Germinal center (tissue), 1 donor: ENCODE measurements at regions not wholly inside any gene's neighbourhood (a gene's known extent, or its start where the extent isn't known, plus 50 kb on each side); places are given as distances from the start of the nearest gene placed in this dataset.

Source experiments
- DNase-seq: peaks from one replicate; pipeline ENCODE4 v3.0.0; 2012; ENCODE audit warnings: mixed read lengths, low spot score

DNA sequence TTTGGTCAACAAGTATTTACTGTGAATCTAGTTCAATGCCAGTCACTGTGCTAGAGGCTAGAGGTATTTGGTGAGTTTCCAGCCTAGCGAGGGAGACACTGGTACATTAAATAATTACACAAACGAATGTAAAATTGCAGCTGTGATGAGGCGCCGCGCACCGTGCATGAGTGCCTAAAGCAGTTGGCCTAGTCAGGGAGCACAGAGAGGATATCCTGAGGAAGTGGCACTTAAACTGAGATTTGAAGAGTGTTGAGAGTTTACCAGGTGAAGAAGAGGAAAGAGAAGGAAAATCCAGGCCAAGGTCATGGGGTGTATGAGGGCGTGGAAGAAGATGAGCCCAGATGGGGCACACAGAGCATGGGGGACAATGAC is 157.6 kb upstream of the NDUFV2 start:
- no peak for DNase-seq

GRCh38 chr18:8945514-8945913 is 157.0 kb upstream of the NDUFV2 start:
- DNase-seq = no peak

DNA sequence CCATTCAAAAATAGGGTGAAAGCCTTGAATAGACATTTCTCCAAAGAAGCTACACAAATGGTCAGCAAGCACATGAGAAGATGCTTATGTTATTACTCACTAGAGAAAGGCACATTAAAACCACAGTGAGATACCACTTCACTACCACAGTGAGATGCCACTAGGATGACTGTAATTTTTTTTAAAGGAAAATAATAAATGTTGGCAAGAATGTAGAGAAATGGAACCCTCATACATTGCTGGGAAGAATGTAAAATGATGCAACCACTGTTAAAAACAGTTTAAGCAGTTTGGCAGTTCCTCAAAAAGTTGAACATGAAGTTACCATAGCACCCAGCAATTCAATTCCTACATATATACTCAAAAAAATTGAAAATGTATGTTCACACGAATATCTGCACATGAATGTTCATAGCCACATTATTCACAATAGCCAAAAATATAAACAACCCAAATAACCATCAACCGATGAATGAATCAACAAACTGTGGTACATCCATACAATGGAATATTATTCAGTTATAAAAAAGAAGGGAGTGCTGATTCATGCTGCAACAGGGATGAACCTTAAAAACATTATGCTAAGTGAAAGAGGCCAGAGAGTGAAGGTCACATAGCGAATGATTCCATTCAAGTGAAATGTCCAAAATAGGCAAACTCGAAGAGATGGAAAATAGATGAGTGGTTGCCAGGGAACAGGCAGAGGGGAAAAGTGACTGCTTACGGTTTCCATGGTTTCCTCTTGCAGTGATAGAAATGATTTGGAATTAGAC is 156.2 kb upstream of the NDUFV2 start:
- DNase-seq = no peak

- DNase-seq = no peak
Observed at GRCh38 chr18:8947566-8947965, 154.9 kb upstream of the NDUFV2 start.

GRCh38 chr18:8948011-8948410 is 154.5 kb upstream of the NDUFV2 start:
- DNase-seq = no peak

GRCh38 chr18:8948471-8949149 is 153.9 kb upstream of the NDUFV2 start:
- no peak for DNase-seq

DNA sequence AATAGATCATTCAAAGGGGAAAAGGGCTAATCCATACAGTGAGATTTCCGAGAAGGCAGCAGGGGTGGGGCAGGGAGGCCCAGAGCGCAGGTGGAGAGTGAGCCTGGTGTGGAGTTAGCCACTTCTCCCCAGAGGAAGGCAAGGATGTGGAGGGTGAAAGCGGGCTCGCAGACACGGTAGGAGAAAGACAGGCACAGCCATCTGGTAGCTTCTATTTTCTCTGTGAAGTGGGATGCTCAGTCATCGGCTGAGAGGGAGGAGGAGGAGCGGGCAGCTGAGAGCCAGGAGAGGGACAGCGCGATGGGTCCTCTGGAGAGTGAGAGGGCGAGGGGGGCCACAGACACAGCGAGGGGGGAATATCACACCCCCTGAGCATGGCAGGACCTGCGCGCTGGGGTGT is 153.3 kb upstream of the NDUFV2 start:
- DNase-seq = no peak

DNA sequence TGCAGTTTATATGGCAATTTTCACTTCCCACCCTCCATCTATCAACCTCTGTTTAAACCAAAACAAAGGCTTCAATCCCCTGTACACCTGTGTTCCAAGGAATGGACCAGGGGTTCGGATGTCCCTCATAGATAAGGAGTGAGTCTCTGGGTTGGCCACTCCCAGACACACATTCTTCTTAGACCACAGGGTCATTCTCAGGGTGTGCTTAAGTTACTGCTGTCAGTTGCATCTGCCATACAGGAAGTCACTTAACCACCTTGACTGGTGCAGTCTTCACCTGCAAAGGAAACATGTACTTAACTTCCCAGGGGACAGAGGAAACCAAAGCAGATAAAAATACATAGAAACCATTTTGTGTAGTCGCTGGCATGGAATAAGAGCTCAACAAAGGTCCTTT is 151.0 kb upstream of the NDUFV2 start:
- DNase-seq = peak; percentile 57

- DNase-seq = peak; percentile 9
Observed at GRCh38 chr18:8952174-8952573, 150.3 kb upstream of the NDUFV2 start.

GRCh38 chr18:8952769-8953760 is 149.4 kb upstream of the NDUFV2 start:
- no peak for DNase-seq

DNA sequence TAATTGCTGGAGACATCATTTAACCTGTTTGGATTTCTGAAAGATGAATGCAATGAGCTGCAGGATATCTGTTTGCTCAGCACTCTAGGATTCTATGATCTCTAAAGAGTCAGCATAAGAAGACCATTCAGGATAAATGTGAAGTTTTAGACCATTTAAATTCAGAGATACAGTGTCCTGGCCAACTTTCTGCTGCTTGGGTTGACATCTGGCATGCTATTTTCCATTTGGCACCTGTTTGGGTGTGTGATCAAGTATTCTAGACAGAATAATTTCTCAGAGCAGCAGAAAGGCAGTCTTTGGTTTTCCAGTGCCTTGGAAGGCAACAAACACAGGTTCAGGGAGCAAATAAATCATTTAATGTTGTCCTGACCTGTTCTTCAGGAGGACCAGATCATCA is 144.8 kb upstream of the NDUFV2 start:
- no peak for DNase-seq

GRCh38 chr18:8958660-8959059 is 143.8 kb upstream of the NDUFV2 start:
- DNase-seq = no peak

- no peak for DNase-seq
Observed at GRCh38 chr18:8959551-8960135, 142.9 kb upstream of the NDUFV2 start.

- no peak for DNase-seq
Observed at GRCh38 chr18:8960740-8961657, 141.5 kb upstream of the NDUFV2 start.

DNA sequence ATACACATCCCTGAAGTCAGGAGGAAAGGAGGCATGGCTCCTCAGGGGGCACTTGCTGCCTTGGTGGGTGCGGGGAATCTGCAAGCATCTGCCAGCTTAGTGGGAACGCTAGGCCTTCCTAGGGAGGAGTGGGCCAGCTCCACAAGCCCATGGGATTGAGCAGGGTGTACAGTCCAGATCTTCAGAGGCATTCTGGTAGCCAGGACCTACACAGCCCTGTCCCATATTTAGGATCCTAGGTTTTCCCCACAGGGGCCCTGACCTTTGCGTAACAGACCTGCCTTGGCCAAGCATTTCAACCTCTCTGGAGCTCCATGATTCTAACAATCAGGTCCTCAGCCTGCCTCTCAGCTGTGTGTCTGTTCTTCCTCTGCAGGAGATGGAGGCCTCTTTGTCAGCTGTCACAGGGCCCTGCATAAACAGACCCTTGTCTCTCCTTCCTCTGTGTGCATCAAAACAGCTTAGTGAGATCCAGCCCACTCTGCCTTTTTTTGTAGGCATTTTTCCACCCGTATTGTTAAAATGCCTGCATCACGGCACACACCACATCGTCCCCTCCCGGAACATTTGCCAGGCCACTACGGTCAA is 140.2 kb upstream of the NDUFV2 start:
- DNase-seq = no peak

GRCh38 chr18:8962855-8963635 is 139.5 kb upstream of the NDUFV2 start:
- DNase-seq = no peak

- DNase-seq = no peak
Observed at GRCh38 chr18:8963876-8964275, 138.6 kb upstream of the NDUFV2 start.

DNA sequence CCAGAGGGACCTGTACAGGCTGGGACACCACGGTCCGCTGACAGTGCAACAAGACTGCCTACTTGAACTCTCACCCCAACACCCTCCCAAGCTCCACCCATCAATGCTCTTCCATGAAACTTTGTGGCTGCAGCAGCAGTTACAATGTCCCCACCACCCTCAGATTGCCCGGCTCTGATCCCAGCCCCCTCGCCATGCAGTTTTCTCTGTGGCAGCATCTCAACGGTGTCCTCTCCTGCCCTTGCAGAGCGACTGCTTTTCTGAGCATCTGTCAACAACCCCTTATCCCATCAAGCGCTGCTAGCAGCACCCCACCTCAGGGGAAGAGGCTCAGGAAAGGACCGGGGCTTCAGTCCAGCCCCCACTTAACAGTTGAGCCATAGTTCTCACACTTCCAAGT is 137.1 kb upstream of the NDUFV2 start:
- no peak for DNase-seq

DNA sequence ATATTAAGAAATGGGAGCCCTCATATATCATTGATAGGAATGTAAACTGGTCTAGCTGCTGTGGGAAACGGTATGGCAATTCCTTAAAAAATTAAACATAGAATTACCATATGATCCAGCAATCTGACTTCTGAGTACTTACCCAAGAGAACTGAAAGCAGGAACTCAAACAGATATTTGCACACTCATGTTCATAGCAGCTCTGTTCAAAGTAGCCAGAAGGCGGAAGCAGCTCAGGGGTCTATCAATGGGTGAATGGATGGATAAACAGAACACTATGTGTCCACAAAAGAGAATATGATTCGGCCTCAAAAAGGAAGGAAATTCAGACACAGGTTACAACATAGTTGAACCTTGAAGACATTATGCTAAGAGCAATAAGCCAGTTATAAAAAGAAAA is 135.7 kb upstream of the NDUFV2 start:
- no peak for DNase-seq

- no peak for DNase-seq
Observed at GRCh38 chr18:8967573-8967972, 134.9 kb upstream of the NDUFV2 start.
